GM21717 (cell line): ENCODE measurements at regions not wholly inside any gene's neighbourhood (a gene's known extent, or its start where the extent isn't known, plus 50 kb on each side); places are given as distances from the start of the nearest gene placed in this dataset.

Source experiments
- ATAC-seq: cut with Tn5 transposase; IDR thresholded peaks from one replicate; pipeline ENCODE4 v1.9.1; 2021; ENCODE audit warnings: mild to moderate bottlenecking, moderate library complexity; ENCODE audit not compliant: unreplicated experiment

- no peak for ATAC-seq
Observed at GRCh38 chr16:79748629-79749028, 148.1 kb upstream of the MAF start.

GRCh38 chr16:79747688-79748087, 147.2 kb upstream of the MAF start:
- no peak for ATAC-seq

- no peak for ATAC-seq
Observed at GRCh38 chr16:79740252-79740651, 139.7 kb upstream of the MAF start.

DNA sequence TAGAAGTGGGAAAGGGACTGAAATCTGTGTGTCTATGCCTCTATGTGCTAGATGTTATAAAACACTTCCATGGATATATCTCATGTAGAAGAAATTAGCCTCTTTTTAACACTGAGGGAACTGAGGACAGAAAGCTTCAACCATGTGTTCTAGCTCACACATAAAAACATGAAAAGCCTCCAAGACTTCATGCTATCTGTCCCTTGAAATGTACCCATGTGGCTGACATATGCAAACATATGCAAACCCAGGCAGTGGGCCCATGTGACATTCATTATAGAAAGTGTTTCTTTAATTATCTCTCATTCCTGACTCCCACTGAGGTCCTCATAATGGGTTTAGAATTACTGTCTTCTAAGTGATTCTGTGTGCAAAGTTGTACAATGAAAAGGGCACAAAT, 134.7 kb upstream of the MAF start:
- no peak for ATAC-seq

- ATAC-seq: no peak
Observed at GRCh38 chr16:79734721-79735120, 134.2 kb upstream of the MAF start.

GRCh38 chr16:79728923-79729240, 128.3 kb upstream of the MAF start:
- ATAC-seq: no peak

- no peak for ATAC-seq
Observed at GRCh38 chr16:79728048-79728922, 127.7 kb upstream of the MAF start.

DNA sequence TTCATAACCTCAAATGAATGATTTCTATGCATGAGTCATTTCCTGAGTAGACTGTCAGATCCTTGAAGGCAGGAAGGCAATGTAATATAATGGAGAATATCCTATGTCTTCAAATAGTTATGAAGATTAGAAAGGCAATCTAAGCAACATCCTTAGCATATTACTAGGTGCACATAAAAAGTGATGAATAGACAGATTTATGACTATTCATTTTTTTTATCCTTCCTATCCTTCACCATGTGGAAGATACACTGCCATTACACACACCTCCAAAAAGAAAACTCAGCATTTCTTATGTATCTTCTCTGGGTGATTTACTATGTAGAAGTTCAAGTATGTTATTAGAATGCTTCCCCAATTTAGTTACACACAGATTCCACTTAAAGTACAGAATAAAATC, 126.4 kb upstream of the MAF start:
- ATAC-seq: no peak

- ATAC-seq: no peak
Observed at GRCh38 chr16:79725051-79725450, 124.5 kb upstream of the MAF start.

- no peak for ATAC-seq
Observed at GRCh38 chr16:79723583-79724168, 123.1 kb upstream of the MAF start.

- ATAC-seq: no peak
Observed at GRCh38 chr16:79721270-79721669, 120.7 kb upstream of the MAF start.

DNA sequence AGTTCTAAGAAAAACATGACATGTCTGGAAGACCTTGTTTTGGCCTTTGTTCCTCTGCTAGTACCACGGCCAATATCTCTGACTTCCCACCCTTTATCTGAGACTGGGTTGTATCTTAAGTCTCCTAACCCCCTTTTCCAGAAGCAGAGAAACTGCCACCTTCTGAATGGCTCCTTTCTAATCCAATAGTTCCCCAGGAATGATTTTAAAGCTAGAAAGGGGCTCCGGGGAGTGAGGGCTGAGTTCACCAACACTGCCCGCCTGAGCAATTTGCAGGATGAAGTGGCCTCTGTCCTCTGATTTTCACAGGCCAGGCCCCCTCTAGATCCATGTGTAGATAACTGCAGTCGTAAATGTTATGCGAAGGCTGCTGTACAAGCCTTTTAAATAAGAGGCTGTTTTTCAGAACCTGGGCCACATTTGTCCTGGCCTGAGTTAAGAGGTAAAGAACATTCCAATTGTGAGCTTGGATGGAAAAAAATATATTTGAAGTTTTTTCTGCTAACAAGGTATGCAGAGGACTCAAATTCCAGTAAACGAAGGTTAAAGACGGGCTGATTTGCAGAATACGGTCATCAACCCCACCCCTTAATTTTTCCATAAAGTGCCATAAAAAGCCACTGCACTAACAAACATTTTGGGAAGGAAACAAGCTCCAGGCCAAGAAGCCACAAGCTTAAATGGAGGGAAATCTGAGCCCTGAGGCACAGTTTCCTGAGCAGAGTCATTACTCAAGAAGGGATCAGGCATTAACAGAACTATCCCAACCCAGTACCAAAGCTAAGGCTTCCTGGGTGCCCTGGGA, 117.0 kb upstream of the MAF start:
- no peak for ATAC-seq

GRCh38 chr16:79716645-79717332, 116.3 kb upstream of the MAF start:
- ATAC-seq: no peak

DNA sequence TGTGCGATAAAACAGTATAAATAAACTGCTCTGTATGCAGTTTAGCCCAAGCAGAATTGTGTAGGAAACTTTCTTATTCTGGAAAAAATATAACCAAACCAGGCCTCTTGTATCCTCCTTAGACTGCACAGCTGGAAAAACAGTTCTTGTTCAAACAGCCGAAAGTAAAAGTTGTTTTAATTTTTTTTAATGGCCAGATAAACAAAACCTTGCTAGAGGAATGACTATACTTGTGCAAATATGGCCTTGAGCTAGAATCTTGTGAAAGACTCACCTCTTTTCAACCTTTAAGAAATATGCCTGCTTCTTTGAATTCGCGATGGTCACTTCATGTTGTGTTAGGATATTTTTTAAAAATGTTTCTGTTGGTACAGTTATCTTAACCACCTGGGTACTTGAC, 114.5 kb upstream of the MAF start:
- ATAC-seq: no peak

DNA sequence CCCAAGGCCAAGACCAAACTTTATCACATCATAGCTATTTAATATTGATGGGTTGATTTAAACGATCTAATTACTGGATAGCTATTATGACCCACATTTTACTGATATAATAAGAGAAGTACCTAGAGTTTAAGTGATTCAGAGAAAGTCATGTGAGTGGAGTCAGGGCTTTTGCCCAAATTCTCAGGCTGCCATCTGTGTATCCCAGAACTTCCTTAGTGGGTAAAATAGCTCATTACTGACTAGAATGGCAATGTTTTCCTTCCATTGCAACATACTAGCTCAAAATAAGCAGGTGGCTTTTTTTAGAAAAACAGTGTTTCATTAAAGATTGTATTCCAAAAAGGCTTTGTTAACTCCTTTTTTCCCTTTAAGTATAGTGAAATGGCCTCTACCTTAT, 113.9 kb upstream of the MAF start:
- no peak for ATAC-seq

- no peak for ATAC-seq
Observed at GRCh38 chr16:79713609-79714309, 113.2 kb upstream of the MAF start.

DNA sequence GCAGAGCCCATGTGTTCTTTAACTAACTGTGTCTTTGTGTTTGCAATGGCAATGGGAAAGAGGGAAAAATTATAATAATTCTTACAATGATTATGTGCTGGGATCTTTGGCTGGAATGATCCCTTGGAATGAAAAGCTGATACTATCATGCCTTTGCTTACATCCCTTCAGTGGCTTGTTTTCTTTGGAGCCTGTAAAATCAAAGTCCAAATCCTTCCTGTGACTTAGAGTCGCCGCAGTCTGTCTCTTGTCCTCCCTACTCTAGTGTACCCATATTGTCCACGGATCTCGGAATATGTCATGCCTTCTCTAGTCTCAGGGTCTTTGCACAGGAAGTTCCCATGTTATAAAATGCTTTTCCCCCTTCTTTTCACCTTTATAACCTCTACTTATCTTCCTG, 111.7 kb upstream of the MAF start:
- ATAC-seq: no peak

DNA sequence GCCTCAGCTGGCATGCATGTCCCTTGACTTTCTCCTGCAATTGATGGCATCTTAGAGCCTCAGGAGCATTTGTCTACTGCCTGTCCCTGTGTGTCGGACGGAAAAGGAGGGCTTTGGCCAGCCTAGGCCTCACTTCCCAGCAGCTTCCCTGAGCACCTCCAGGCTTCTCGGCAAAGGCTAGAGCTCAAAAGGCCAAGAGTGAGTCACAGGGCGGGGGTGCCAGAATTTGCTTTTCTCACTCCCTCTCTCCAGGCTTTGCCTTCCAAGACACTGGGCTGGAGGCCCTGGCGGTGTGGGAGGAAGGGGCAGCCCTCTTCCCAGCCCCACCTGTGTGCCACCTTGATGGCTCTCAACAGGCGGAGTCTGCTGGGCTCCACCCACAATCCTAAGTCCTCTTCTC, 107.3 kb upstream of the MAF start:
- no peak for ATAC-seq

DNA sequence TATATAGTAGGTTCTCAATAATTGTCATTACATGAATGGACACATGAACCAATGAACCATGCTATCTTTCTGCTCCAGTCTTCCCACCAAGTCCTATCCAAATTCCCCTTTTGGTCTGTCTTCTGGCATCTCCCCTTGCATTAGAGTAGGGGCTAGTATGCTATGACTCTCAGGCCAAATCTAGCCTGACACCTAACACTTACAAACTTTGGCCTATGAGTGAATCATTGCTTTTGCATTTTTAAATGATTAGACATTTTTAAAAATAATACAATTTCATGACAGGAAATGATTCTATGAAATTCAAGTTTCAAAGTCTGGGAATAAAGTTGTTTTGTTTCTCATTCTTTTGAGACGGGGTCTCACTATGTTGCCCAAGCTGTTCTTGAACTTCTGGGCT, 102.5 kb upstream of the MAF start:
- ATAC-seq: no peak

DNA sequence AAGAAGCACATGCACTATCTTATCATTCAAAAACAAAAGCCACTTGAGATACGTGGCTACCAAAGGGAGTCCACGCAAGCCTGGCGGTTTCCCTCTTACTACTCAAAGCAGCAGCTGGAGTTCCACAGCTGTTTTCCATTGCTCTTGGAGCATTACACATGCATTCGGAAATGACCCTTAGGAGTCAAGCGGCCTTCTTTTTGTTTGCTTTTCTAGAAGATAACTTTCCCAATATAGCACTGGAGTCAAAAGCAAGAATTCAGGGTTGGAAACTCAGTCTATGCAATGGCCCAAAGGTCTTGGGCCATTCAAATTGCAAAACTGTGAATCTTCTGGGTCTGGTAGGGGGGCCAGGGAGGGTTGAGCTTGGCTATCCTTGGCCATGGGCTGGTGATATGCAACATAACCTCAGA, 97.8 kb upstream of the MAF start:
- no peak for ATAC-seq
